ENCODE measurements at regions not wholly inside any gene's neighbourhood (a gene's known extent, or its start where the extent isn't known, plus 50 kb on each side); places are given as distances from the start of the nearest gene placed in this dataset.
A peak's percentile ranks its signal among the peaks of the same experiment; 100 is the strongest.

GRCh38 chr2:19027626-19028025 is 330.8 kb downstream of the OSR1 start:
- Histone ChIP-seq H3K4me3 (no peak overlapping the region), H3K27ac (no peak overlapping the region), H3K4me1 (replicated peaks in 1 of 2) (no peaks in the 10 kb centered on the region)
- ATAC-seq (replicated peaks in 6 of 8): no peak
- 56 to 94% (median 86%) methylated on average over 3 to 5 of the region's 5 CpGs for WGBS, 10 experiments
- in situ Hi-C loops (cut with MboI; ENCODE audit: low pct_unique_long_range_greater_than_20kb in 2 of 9, low sequenced_read_pairs in 9 of 9, unreplicated experiment in 9 of 9): loop anchor here in 1 of 9 experiments (25.0 kb wide), 2 partner anchors 90 to 265 kb away; no protein-coding TSS in a partner anchor

GRCh38 chr2:19026261-19026660 is 332.2 kb downstream of the OSR1 start:
- no peak overlapping the region for H3K27ac ChIP-seq
- H3K4me3 ChIP-seq: no peak overlapping the region
- in situ Hi-C loops (cut with MboI; ENCODE audit: low pct_unique_long_range_greater_than_20kb in 2 of 9, low sequenced_read_pairs in 9 of 9, unreplicated experiment in 9 of 9): loop anchor here in 1 of 9 experiments (25.0 kb wide), 2 partner anchors 89 to 264 kb away; no protein-coding TSS in a partner anchor
- H3K4me1 ChIP-seq (replicated peaks in 1 of 2): no peaks in the 10 kb centered on the region
- no peak for ATAC-seq (replicated peaks in 6 of 8)
- 17 to 100% (median 79%) methylated on average over 1 to 2 of the region's 2 CpGs; no CpG with 5 or more reads in 1 of the 10 experiments for WGBS, 10 experiments

GRCh38 chr2:19022334-19022733 is 336.1 kb downstream of the OSR1 start:
- H3K4me1 ChIP-seq (replicated peaks in 1 of 2): no peaks in the 10 kb centered on the region
- no peak overlapping the region for H3K27ac ChIP-seq
- WGBS, 10 experiments: 79 to 100% (median 96%) methylated on average over 1 to 5 of the region's 5 CpGs; no CpG with 5 or more reads in 2 of the 10 experiments
- in situ Hi-C loops (cut with MboI; ENCODE audit: low pct_unique_long_range_greater_than_20kb in 2 of 9, low sequenced_read_pairs in 9 of 9, unreplicated experiment in 9 of 9): no loop called here
- H3K4me3 ChIP-seq: no peak overlapping the region
- ATAC-seq (replicated peaks in 6 of 8): no peak

GRCh38 chr2:19021721-19022120 is 336.7 kb downstream of the OSR1 start:
- WGBS, 10 experiments: 19 to 100% (median 80%) methylated on average over 1 to 5 of the region's 5 CpGs; no CpG with 5 or more reads in 1 of the 10 experiments
- no peak overlapping the region for H3K4me3 ChIP-seq
- no peak overlapping the region for H3K27ac ChIP-seq
- H3K4me1 ChIP-seq (replicated peaks in 1 of 2): no peaks in the 10 kb centered on the region
- in situ Hi-C loops (cut with MboI; ENCODE audit: low pct_unique_long_range_greater_than_20kb in 2 of 9, low sequenced_read_pairs in 9 of 9, unreplicated experiment in 9 of 9): no loop called here
- peak in 3 of 8 experiments; percentile 42 to 91 (median 61) for ATAC-seq (replicated peaks in 6 of 8)

- Histone ChIP-seq H3K4me3 (no peak overlapping the region), H3K27ac (no peak overlapping the region), H3K4me1 (replicated peaks in 1 of 2) (no peaks in the 10 kb centered on the region)
- ATAC-seq (replicated peaks in 6 of 8): peak in 2 of 8 experiments; percentile 72 to 81
- 3 to 76% (median 64%) methylated on average over 2 to 4 of the region's 4 CpGs; no CpG with 5 or more reads in 1 of the 10 experiments for WGBS, 10 experiments
- in situ Hi-C loops (cut with MboI; ENCODE audit: low pct_unique_long_range_greater_than_20kb in 2 of 9, low sequenced_read_pairs in 9 of 9, unreplicated experiment in 9 of 9): no loop called here
These were observed 337.3 kb downstream of the OSR1 start for GRCh38 chr2:19021100-19021476.

DNA sequence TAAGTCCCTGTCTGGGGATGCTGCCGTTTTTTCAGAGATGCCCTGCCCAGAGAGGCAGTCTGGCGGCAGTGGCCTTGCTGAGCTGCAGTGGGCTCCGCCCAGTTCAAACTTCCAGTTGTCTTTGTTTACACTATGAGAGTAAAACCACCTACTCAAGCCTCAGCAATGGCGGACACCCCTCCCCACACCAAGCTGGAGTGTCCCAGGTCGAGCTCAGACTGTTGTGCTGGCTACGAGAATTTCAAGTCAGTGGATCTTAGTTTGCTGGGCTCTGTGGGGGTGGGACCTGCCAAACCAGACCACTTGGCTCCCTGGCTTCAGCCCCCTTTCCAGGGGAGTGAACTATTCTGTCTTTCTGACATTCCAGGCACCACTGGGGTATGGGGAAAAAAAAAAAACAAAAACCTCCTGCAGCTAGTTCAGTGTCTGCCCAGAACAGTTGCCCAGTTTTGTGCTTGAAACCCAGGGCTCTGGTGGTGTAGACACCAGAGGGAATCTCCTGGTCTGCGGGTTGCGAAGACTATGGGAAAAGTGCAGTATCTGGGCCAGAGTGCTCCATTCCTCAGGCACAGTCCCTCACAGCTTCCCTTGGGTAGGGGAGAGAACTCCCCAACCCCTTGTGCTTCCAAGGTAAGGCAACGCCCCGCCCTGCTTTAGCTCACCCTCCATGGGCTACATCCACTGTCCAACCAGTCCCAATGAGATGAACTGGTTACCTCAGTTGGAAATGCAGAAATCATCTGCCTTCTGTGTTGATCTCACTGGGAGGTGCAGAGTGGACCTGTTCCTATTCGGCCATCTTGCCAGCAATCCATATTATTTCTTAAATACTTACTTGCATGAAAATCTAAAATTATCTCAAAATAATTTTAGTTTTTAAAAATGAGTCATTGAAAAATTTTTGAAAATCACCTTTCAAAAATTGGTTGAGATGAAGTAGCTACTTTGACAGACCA is 338.0 kb downstream of the OSR1 start:
- WGBS, 10 experiments: 33 to 100% (median 96%) methylated on average over 1 to 6 of the region's 11 CpGs
- no peaks in the 10 kb centered on the region for H3K4me1 ChIP-seq (replicated peaks in 1 of 2)
- ATAC-seq (replicated peaks in 6 of 8): no peak
- no peak overlapping the region for H3K4me3 ChIP-seq
- H3K27ac ChIP-seq: no peak overlapping the region
- in situ Hi-C loops (cut with MboI; ENCODE audit: low pct_unique_long_range_greater_than_20kb in 2 of 9, low sequenced_read_pairs in 9 of 9, unreplicated experiment in 9 of 9): no loop called here

DNA sequence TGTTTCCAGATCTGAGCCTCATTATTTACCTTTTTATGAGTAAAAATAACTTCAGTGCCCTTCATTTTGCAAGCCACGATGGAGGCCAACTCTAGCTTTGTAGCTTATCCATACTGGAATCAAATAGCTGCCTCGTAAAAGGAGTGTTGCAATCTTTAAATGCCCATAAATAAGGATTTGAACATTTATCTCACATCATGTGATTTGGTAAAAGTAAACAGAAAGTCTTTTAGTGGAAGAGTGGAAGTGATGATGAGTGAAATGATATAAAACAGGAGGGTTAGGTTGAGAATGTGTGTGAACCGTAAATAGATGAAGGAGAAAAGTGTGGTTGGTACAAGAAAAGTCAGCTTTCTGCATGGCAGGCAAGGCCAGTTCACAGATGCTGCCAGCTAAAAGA is 348.9 kb downstream of the OSR1 start:
- no peak for ATAC-seq (replicated peaks in 6 of 8)
- 39 to 100% (median 84%) methylated on average over 1 to 3 of the region's 3 CpGs for WGBS, 10 experiments

DNA sequence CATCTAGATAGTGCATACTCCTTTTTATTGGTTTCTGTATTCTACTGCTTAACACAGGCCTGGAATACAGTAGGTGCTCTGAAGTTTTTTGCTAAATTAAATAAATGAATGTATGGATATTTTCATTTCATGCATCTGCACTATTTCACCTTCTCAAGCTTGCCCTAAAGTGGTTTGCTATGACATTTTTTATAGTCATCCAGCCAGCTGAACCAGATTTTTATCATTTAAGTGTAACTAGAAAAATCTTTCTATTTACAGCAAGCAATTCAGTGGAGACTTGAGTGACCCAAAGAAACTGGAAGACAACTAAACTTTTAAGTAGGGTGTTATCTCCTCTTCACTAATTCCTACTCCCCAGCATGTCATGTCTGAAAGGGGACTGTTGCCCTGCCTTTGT is 354.9 kb downstream of the OSR1 start:
- H3K27ac ChIP-seq: no peak overlapping the region
- ATAC-seq (replicated peaks in 6 of 8): no peak
- no peak overlapping the region for H3K4me3 ChIP-seq
- H3K4me1 ChIP-seq (replicated peaks in 1 of 2): no peaks in the 10 kb centered on the region
- in situ Hi-C loops (cut with MboI; ENCODE audit: low pct_unique_long_range_greater_than_20kb in 2 of 9, low sequenced_read_pairs in 9 of 9, unreplicated experiment in 9 of 9): no loop called here

More for the DNA sequence above, 348.9 kb downstream of the OSR1 start:
- in situ Hi-C loops (cut with MboI; ENCODE audit: low pct_unique_long_range_greater_than_20kb in 2 of 9, low sequenced_read_pairs in 9 of 9, unreplicated experiment in 9 of 9): no loop called here
- Histone ChIP-seq H3K4me1 (replicated peaks in 1 of 2) (no peaks in the 10 kb centered on the region), H3K4me3 (no peak overlapping the region), H3K27ac (no peak overlapping the region)

DNA sequence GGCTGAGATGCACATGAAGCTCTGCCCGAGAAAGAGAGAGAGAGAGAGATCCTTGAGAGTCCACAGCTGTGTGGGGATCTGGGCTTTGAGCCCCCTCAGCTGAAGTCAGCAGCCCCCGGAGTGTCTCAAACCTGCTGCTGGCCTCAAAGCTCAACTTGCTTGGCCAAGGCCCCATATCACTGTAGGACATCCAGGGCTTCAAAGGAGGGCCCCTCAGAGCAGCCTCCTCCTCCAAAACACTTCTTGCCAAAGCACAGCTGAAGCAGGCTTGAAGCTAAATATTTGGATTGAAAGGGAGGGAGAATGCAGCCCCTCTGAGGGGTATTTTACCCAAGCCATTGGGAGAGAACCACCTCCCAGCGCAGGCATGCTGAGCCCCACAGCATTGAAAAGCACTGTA is 357.6 kb downstream of the OSR1 start:
- in situ Hi-C loops (cut with MboI; ENCODE audit: low pct_unique_long_range_greater_than_20kb in 2 of 9, low sequenced_read_pairs in 9 of 9, unreplicated experiment in 9 of 9): no loop called here
- Histone ChIP-seq H3K4me1 (replicated peaks in 1 of 2) (no peaks in the 10 kb centered on the region), H3K4me3 (no peak overlapping the region), H3K27ac (no peak overlapping the region)
- 63 to 100% (median 71%) methylated on average over 1 to 3 of the region's 3 CpGs; no CpG with 5 or more reads in 5 of the 10 experiments for WGBS, 10 experiments
- no peak for ATAC-seq (replicated peaks in 6 of 8)

DNA sequence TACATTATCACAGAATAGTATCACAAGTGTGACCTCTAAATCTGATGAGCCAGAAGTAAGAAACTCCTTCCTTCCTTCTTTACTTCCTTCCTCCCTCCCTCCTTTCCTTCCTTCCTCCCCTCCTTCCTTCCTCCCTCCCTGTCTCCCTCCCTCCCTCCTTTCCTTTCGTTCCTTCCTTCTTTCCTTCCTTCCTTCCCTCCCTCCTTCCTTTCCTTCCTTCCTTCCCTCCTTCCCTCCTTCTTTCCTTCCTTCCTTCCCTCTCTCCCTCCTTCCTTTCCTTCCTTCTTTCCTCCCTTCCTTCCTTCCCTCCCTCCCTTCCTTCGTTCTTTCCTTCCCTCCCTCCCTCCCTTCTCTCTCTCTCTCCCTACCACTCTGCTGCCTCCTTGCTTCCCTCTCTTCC is 359.2 kb downstream of the OSR1 start:
- in situ Hi-C loops (cut with MboI; ENCODE audit: low pct_unique_long_range_greater_than_20kb in 2 of 9, low sequenced_read_pairs in 9 of 9, unreplicated experiment in 9 of 9): no loop called here
- no peak for ATAC-seq (replicated peaks in 6 of 8)
- H3K4me3 ChIP-seq: no peak overlapping the region
- H3K4me1 ChIP-seq (replicated peaks in 1 of 2): no peaks in the 10 kb centered on the region
- WGBS, 10 experiments: no CpG with 5 or more reads among the region's 2 CpGs
- no peak overlapping the region for H3K27ac ChIP-seq

GRCh38 chr2:18998491-18998890 is 359.9 kb downstream of the OSR1 start:
- 0 to 100% (median 59%) methylated on average over 1 of the region's 1 CpG; no CpG with 5 or more reads in 4 of the 10 experiments for WGBS, 10 experiments
- no peaks in the 10 kb centered on the region for H3K4me1 ChIP-seq (replicated peaks in 1 of 2)
- in situ Hi-C loops (cut with MboI; ENCODE audit: low pct_unique_long_range_greater_than_20kb in 2 of 9, low sequenced_read_pairs in 9 of 9, unreplicated experiment in 9 of 9): no loop called here
- H3K27ac ChIP-seq: no peak overlapping the region
- no peak overlapping the region for H3K4me3 ChIP-seq
- ATAC-seq (replicated peaks in 6 of 8): peak in 3 of 8 experiments; percentile 15 to 80 (median 36)

DNA sequence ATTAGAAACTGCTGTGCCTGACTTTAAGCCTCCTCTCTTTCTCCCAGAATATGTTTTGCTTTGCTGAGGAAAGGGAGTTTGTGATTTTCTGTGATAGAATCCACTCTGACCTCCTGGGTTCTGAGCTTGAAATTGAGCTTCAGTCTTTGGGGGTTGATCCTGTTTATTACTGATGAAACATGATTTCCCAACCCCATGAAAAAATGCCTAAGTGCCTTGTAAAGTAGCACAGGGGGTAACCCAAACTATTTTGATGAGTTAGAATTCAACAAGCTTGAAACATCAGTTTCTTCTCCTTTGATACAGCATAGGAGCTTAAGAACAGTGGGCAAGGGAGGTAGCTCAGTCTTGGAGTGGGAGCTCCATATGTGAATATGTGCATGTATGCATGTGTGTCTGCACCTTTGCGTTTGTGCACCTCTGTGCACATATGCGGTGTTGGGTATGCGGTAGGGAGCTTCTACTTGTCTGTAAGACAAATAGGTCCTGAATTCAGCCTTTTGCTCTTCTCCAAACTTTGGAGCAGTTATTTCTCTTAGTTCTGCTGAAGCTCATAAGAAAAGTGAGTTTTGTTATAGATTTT is 364.6 kb downstream of the OSR1 start:
- in situ Hi-C loops (cut with MboI; ENCODE audit: low pct_unique_long_range_greater_than_20kb in 2 of 9, low sequenced_read_pairs in 9 of 9, unreplicated experiment in 9 of 9): no loop called here
- H3K27ac ChIP-seq: no peak overlapping the region
- no peak overlapping the region for H3K4me3 ChIP-seq
- peak in 3 of 8 experiments; percentile 74 to 89 (median 84) for ATAC-seq (replicated peaks in 6 of 8)
- WGBS, 10 experiments: 0 to 93% (median 4%) methylated on average over 1 to 3 of the region's 3 CpGs; no CpG with 5 or more reads in 6 of the 10 experiments
- H3K4me1 ChIP-seq (replicated peaks in 1 of 2): no peaks in the 10 kb centered on the region

All from motor neuron (in vitro differentiated cells).